Loucy (cell line): ENCODE measurements at regions not wholly inside any gene's neighbourhood (a gene's known extent, or its start where the extent isn't known, plus 50 kb on each side); places are given as distances from the start of the nearest gene placed in this dataset.

ENCODE experiments used
- H2AFZ ChIP-seq: fragments of 200-600 bp; sonication (generic); 2 replicates; pipeline ENCODE4 v1.6.0; 2016; ENCODE audit warnings: antibody characterized with exemption, mild to moderate bottlenecking, low read length, moderate library complexity
- H3F3A ChIP-seq: fragments of 200-600 bp; 2 replicates; pipeline ENCODE4 v1.6.0; 2016; ENCODE audit warnings: antibody characterized with exemption, low read depth, mild to moderate bottlenecking
- H3K27me3 ChIP-seq: fragments of 200-600 bp; sonication (generic); 2 replicates; pipeline ENCODE4 v1.6.1; 2014; ENCODE audit warnings: low read length, mild to moderate bottlenecking; ENCODE audit not compliant: insufficient read depth, poor library complexity, severe bottlenecking
- H3K36me3 ChIP-seq: fragments of 200-600 bp; sonication (generic); 2 replicates; pipeline ENCODE4 v1.6.1; 2016; ENCODE audit warnings: low read length; ENCODE audit not compliant: insufficient read depth
- H3K4me1 ChIP-seq: fragments of 200-600 bp; sonication (generic); 2 replicates; pipeline ENCODE4 v1.5.1; 2014; ENCODE audit warnings: low read length, mild to moderate bottlenecking; ENCODE audit not compliant: insufficient read depth, poor library complexity, severe bottlenecking
- H3K4me2 ChIP-seq: fragments of 200-600 bp; sonication (generic); 2 replicates; pipeline ENCODE4 v1.6.0; 2014; ENCODE audit warnings: antibody characterized with exemption, low read length, low read depth, mild to moderate bottlenecking; ENCODE audit not compliant: poor library complexity, severe bottlenecking
- H3K4me3 ChIP-seq: fragments of 200-600 bp; sonication (generic); 2 replicates; pipeline ENCODE4 v1.5.1; 2014; ENCODE audit warnings: low read length, mild to moderate bottlenecking, mixed read lengths; ENCODE audit not compliant: poor library complexity, severe bottlenecking
- H3K79me2 ChIP-seq: fragments of 200-600 bp; sonication (generic); 2 replicates; pipeline ENCODE4 v1.6.1; 2014; ENCODE audit warnings: low read length; ENCODE audit not compliant: insufficient read depth
- H3K9ac ChIP-seq: fragments of 200-600 bp; sonication (generic); 2 replicates; pipeline ENCODE4 v1.6.0; 2014; ENCODE audit warnings: mild to moderate bottlenecking, low read depth, low read length, moderate library complexity; ENCODE audit not compliant: poor library complexity, severe bottlenecking
- H3K9me2 ChIP-seq: fragments of 200-600 bp; sonication (generic); replicated peaks from 2 replicates; pipeline ENCODE4 v1.6.1; 2016; ENCODE audit warnings: low read depth, low read length, mixed read lengths
- H3K9me3 ChIP-seq: fragments of 200-600 bp; sonication (generic); 2 replicates; pipeline ENCODE4 v1.6.1; 2014; ENCODE audit warnings: mild to moderate bottlenecking, antibody characterized with exemption, low read length, low read depth; ENCODE audit not compliant: insufficient read depth
- H4K20me1 ChIP-seq: fragments of 200-600 bp; sonication (generic); 2 replicates; pipeline ENCODE4 v1.6.0; 2014; ENCODE audit warnings: antibody characterized with exemption, low read length, mild to moderate bottlenecking; ENCODE audit not compliant: insufficient read depth, poor library complexity, severe bottlenecking
- EZH2phosphoT487 ChIP-seq: fragments of 200-600 bp; IDR thresholded peaks from 2 replicates; pipeline ENCODE4 v1.6.1; 2018; ENCODE audit warnings: antibody characterized with exemption, mild to moderate bottlenecking, moderate library complexity, borderline replicate concordance
- TF ChIP-seq, protein P1 (sequence below): fragments of 200-600 bp; sonication (generic); conservative IDR thresholded peaks from 2 replicates; pipeline ENCODE4 v1.5.1; 2014; ENCODE audit warnings: mild to moderate bottlenecking, antibody characterized with exemption, low read length

DNA sequence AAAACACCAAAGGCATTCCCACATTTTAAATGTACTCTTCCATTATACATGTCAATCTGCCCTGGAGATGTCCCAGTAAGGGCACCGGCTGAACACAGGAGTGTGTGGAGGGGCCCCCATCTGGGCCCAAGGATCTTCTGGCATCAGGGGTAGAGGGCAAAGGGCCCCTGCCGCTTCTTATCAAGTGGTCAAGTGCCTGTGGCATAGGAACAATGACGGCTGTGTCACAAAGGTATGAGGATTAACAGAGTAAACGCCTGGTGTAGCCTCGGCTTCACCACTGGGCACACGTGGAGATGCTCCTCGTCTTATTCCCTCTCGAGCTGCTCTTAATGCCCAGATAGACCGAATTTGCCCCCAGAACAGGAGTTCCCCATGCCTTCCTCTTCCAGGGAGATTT is 169.7 kb upstream of the GLI2 start:
- H3K9ac ChIP-seq, result no peak overlapping the region
- H3K36me3 ChIP-seq, result no peaks in the 10 kb centered on the region
- H3K27me3 ChIP-seq, result no peaks in the 10 kb centered on the region
- no peak overlapping the region for H2AFZ ChIP-seq
- no peaks in the 10 kb centered on the region for H3K79me2 ChIP-seq
- H3K9me2 ChIP-seq, result no peaks in the 10 kb centered on the region
- H4K20me1 ChIP-seq, result no peaks in the 10 kb centered on the region
- TF ChIP-seq, protein P1, sequence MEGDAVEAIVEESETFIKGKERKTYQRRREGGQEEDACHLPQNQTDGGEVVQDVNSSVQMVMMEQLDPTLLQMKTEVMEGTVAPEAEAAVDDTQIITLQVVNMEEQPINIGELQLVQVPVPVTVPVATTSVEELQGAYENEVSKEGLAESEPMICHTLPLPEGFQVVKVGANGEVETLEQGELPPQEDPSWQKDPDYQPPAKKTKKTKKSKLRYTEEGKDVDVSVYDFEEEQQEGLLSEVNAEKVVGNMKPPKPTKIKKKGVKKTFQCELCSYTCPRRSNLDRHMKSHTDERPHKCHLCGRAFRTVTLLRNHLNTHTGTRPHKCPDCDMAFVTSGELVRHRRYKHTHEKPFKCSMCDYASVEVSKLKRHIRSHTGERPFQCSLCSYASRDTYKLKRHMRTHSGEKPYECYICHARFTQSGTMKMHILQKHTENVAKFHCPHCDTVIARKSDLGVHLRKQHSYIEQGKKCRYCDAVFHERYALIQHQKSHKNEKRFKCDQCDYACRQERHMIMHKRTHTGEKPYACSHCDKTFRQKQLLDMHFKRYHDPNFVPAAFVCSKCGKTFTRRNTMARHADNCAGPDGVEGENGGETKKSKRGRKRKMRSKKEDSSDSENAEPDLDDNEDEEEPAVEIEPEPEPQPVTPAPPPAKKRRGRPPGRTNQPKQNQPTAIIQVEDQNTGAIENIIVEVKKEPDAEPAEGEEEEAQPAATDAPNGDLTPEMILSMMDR, result no peak
- TF ChIP-seq EZH2phosphoT487, result no peak
- H3K4me1 ChIP-seq, result no peaks in the 10 kb centered on the region
- H3K9me3 ChIP-seq, result no peaks in the 10 kb centered on the region
- H3K4me3 ChIP-seq, result no peak overlapping the region
- no peak overlapping the region for H3K4me2 ChIP-seq
- H3F3A ChIP-seq, result no peaks in the 10 kb centered on the region

DNA sequence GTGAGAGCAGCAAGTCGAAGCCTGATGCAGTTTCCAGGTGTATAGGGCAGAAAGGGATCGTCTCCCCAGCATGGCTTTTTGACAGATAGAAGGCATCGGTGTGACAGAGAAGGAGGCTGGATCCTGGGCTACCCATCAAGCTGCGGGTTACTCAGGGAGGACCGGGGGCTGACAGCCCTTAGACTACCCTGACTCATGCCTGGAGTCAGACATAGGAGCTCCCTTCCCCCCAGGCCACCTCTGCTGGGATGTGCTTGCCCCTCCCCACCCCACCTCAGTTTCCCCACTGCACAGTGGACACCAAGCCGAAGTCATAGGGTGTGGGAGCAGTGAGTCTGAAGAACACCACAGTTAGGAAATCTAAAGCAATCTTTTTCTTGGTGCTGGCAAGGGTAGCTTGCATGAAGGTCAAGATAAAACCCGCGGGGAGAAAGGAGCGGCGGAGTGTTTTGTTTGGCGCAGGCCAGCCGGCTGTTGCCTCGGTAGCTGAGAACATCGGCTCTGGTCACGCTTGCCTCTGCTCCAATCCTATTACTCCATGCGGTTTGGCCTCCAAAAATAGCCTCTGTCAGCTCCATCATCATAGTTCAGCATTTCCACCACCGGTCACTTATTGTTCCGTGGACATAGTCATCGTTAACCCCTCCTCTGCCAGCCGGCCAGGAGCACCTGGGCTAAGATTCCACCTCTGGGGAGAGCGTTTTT is 169.2 kb upstream of the GLI2 start:
- Histone ChIP-seq H3K9me3 (no peaks in the 10 kb centered on the region), H3K4me3 (no peak overlapping the region), H4K20me1 (no peaks in the 10 kb centered on the region), H3K27me3 (no peaks in the 10 kb centered on the region), H3K79me2 (no peaks in the 10 kb centered on the region), H2AFZ (no peak overlapping the region), H3K4me1 (no peaks in the 10 kb centered on the region), H3K9ac (no peak overlapping the region), H3K4me2 (no peak overlapping the region), H3K9me2 (no peaks in the 10 kb centered on the region), H3K36me3 (no peaks in the 10 kb centered on the region), H3F3A (no peaks in the 10 kb centered on the region)
- TF ChIP-seq EZH2phosphoT487, result no peak
- TF ChIP-seq, protein P1, result no peak

DNA sequence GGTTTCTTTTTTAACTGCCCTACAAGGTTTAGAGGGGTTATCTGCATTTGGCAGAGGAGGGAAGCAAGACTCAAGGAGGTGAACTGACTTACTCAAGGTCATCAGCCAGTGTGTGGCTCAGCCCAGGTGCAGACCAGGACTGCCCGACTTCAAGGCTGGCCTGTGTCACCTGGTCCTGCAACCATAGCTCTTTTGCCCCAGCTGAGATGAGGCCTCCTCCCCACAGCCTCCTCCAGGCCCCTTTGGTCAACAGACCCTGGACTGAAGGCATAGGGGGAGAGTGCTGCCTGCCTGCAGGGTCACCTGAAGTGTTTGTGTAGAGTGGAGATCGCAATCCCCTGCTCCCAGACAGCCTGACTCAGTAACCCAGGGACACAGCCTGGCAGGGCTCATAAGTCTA is 168.5 kb upstream of the GLI2 start:
- Histone ChIP-seq H4K20me1 (no peaks in the 10 kb centered on the region), H3K4me2 (no peak overlapping the region), H3K9me2 (no peaks in the 10 kb centered on the region), H3K9ac (no peak overlapping the region), H3K79me2 (no peaks in the 10 kb centered on the region), H3F3A (no peaks in the 10 kb centered on the region), H3K4me1 (no peaks in the 10 kb centered on the region), H3K27me3 (no peaks in the 10 kb centered on the region), H3K4me3 (no peak overlapping the region), H3K9me3 (no peaks in the 10 kb centered on the region), H2AFZ (no peak overlapping the region), H3K36me3 (no peaks in the 10 kb centered on the region)
- TF ChIP-seq EZH2phosphoT487, result no peak
- TF ChIP-seq, protein P1, result no peak
